ENCODE measurements at regions not wholly inside any gene's neighbourhood (a gene's known extent, or its start where the extent isn't known, plus 50 kb on each side); places are given as distances from the start of the nearest gene placed in this dataset.

GRCh38 chr7:52447581-52448180 is 587.8 kb upstream of the POM121L12 start:
- Histone ChIP-seq H3K27me3 (ENCODE audit: control insufficient read depth in 1 of 2, insufficient read depth in 2 of 2, low read length in 2 of 2) (no peaks in the 10 kb centered on the region), H3K4me1 (ENCODE audit: insufficient read depth, low read length) (no peaks in the 10 kb centered on the region), H3K27ac (ENCODE audit: low read depth in 1 of 2, low read length in 2 of 2) (no peak overlapping the region), H3K9me3 (ENCODE audit: control insufficient read depth in 1 of 2, insufficient read depth in 1 of 2, low read length in 2 of 2) (peaks cover 0 to 5% of the 10 kb centered on the region in 2 experiments), H3K4me3 (ENCODE audit: low read length) (no peak overlapping the region), H3K36me3 (ENCODE audit: insufficient read depth, low read length) (no peaks in the 10 kb centered on the region)
- Mint-ChIP-seq H3K27me3 (no peaks in the 10 kb centered on the region), H3K4me3 (no peak overlapping the region), H3K4me1 (ENCODE audit: low read depth) (no peaks in the 10 kb centered on the region), H3K27ac (no peak overlapping the region), H3K36me3 (ENCODE audit: low read depth) (no peaks in the 10 kb centered on the region), H3K9me3 (peaks cover 1% of the 10 kb centered on the region)
- POLR2A ChIA-PET, result no interaction called here
- intact Hi-C loops (cut with DNase I, micrococcal nuclease), result no loop called here
- CTCF ChIA-PET, result no interaction called here
- ATAC-seq (ENCODE audit: poor library complexity) (no peak), DNase-seq (no peak)
- TF ChIP-seq, protein P1, sequence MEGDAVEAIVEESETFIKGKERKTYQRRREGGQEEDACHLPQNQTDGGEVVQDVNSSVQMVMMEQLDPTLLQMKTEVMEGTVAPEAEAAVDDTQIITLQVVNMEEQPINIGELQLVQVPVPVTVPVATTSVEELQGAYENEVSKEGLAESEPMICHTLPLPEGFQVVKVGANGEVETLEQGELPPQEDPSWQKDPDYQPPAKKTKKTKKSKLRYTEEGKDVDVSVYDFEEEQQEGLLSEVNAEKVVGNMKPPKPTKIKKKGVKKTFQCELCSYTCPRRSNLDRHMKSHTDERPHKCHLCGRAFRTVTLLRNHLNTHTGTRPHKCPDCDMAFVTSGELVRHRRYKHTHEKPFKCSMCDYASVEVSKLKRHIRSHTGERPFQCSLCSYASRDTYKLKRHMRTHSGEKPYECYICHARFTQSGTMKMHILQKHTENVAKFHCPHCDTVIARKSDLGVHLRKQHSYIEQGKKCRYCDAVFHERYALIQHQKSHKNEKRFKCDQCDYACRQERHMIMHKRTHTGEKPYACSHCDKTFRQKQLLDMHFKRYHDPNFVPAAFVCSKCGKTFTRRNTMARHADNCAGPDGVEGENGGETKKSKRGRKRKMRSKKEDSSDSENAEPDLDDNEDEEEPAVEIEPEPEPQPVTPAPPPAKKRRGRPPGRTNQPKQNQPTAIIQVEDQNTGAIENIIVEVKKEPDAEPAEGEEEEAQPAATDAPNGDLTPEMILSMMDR (IDR thresholded peaks at IDR 0.05), result no peak

GRCh38 chr7:52436278-52436677 is 599.2 kb upstream of the POM121L12 start:
- Histone ChIP-seq H3K9me3 (ENCODE audit: control insufficient read depth in 1 of 2, insufficient read depth in 1 of 2, low read length in 2 of 2) (peaks cover 0 to 17% of the 10 kb centered on the region in 2 experiments), H3K36me3 (ENCODE audit: insufficient read depth, low read length) (no peaks in the 10 kb centered on the region), H3K4me1 (ENCODE audit: insufficient read depth, low read length) (no peaks in the 10 kb centered on the region), H3K4me3 (ENCODE audit: low read length) (no peak overlapping the region), H3K27ac (ENCODE audit: low read depth in 1 of 2, low read length in 2 of 2) (no peak overlapping the region), H3K27me3 (ENCODE audit: control insufficient read depth in 1 of 2, insufficient read depth in 2 of 2, low read length in 2 of 2) (no peaks in the 10 kb centered on the region)
- DNase-seq (no peak), ATAC-seq (ENCODE audit: poor library complexity) (no peak)
- Mint-ChIP-seq H3K36me3 (ENCODE audit: low read depth) (no peaks in the 10 kb centered on the region), H3K9me3 (peaks cover 9% of the 10 kb centered on the region), H3K27ac (no peak overlapping the region), H3K27me3 (no peaks in the 10 kb centered on the region), H3K4me1 (ENCODE audit: low read depth) (no peaks in the 10 kb centered on the region), H3K4me3 (no peak overlapping the region)
- intact Hi-C loops (cut with DNase I, micrococcal nuclease), result no loop called here
- TF ChIP-seq, protein P1 (IDR thresholded peaks at IDR 0.05), result no peak
- ChIA-PET POLR2A (no interaction called here), CTCF (no interaction called here)

- ChIA-PET POLR2A (no interaction called here), CTCF (no interaction called here)
- Mint-ChIP-seq H3K27me3 (no peaks in the 10 kb centered on the region), H3K4me1 (ENCODE audit: low read depth) (no peaks in the 10 kb centered on the region), H3K36me3 (ENCODE audit: low read depth) (no peaks in the 10 kb centered on the region), H3K4me3 (no peak overlapping the region), H3K9me3 (peaks cover 7% of the 10 kb centered on the region), H3K27ac (no peak overlapping the region)
- DNase-seq, result peak in 1 of 14 experiments; percentile 6
- Histone ChIP-seq H3K9me3 (ENCODE audit: control insufficient read depth in 1 of 2, insufficient read depth in 1 of 2, low read length in 2 of 2) (peaks cover 0 to 34% of the 10 kb centered on the region in 2 experiments), H3K27ac (ENCODE audit: low read depth in 1 of 2, low read length in 2 of 2) (no peak overlapping the region), H3K4me3 (ENCODE audit: low read length) (no peak overlapping the region), H3K4me1 (ENCODE audit: insufficient read depth, low read length) (no peaks in the 10 kb centered on the region), H3K27me3 (ENCODE audit: control insufficient read depth in 1 of 2, insufficient read depth in 2 of 2, low read length in 2 of 2) (no peaks in the 10 kb centered on the region), H3K36me3 (ENCODE audit: insufficient read depth, low read length) (no peaks in the 10 kb centered on the region)
- no peak for ATAC-seq (ENCODE audit: poor library complexity)
- TF ChIP-seq, protein P1 (IDR thresholded peaks at IDR 0.05), result no peak
- intact Hi-C loops (cut with DNase I, micrococcal nuclease), result no loop called here
Observed at GRCh38 chr7:52431082-52431815, 604.2 kb upstream of the POM121L12 start.

Measured in CD4-positive, alpha-beta T cell (primary cell).